ENCODE measurements at regions not wholly inside any gene's neighbourhood (a gene's known extent, or its start where the extent isn't known, plus 50 kb on each side); places are given as distances from the start of the nearest gene placed in this dataset.

GRCh38 chr5:4674166-4674565 lies 466.0 kb upstream of the ADAMTS16 start:
- DNase-seq: no peak

DNA sequence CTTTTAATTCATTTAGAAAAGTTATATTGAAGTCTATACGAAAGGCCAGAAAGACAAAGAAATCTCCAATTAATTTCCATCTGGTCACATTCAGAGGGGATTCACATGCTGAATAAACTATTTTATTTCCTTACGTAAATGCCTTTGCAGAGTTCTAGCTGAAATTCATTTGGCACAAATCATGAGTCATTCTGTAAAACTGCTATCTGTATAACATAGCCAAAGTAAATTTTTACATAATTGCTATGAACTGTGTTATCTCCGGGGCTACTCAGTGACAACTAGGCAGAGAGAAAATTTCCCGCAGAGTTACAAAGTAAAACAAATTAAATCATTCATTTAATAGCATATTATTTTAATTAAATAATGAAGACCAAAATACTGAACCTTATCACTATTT lies 463.2 kb upstream of the ADAMTS16 start:
- DNase-seq: no peak

DNA sequence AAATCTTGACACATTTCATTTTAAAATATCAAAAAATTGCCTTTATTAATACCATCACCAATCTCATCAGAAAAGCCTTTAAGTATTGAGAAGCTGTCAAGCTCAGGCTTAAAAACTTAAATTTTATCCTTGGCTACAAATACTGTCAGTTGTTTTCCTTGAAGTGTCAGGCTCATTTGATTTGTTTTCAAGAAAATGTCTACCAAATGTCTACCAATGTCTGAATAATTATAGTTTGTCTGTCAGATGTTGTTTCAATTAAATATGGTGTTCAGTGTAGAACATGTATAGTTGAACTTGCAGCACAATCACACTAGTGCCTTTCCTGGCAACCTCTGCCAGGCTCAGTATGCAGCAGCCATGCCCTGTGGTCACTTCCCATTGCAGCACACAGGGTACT lies 455.2 kb upstream of the ADAMTS16 start:
- DNase-seq: no peak

DNA sequence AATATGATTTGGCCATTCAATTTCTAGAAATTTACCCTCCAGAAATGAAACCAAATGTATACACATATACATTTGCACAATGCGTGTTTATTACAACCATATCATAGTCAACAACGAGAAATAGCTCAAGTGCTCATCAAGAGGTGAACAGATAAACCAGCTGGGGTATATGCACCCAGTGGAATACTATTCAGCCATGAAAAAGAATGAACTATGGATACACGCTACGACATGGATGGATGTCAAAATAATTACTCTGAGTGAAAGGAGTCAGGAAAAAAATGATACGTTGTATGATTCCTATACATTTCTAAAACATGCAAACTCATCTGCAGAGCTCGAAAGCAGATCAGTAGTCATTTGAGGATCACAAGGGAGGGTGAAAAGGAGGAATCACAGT lies 441.5 kb upstream of the ADAMTS16 start:
- no peak for DNase-seq

DNA sequence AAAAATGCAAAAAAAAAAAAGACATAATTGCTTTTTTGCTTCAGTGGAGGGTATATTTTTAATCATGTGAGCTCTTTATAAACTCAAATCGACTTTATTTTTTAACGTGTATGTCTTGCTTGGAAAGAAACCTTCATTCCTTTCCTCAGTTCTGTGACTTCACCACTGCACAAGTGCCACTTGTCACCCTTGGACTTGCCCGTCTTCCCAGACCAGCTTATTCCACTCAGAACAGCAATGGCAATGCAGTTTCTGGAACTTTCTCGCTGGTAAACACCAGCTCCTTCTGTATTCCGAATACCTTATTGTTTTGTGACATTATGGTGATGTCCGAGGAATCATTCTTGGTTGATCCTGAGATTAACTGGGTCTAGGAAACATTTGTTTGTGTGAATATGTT lies 440.5 kb upstream of the ADAMTS16 start:
- DNase-seq: no peak

- peak; percentile 13 for DNase-seq
Observed at GRCh38 chr5:4700069-4700468, 440.1 kb upstream of the ADAMTS16 start.

- DNase-seq: no peak
Observed at GRCh38 chr5:4700871-4701270, 439.3 kb upstream of the ADAMTS16 start.

DNA sequence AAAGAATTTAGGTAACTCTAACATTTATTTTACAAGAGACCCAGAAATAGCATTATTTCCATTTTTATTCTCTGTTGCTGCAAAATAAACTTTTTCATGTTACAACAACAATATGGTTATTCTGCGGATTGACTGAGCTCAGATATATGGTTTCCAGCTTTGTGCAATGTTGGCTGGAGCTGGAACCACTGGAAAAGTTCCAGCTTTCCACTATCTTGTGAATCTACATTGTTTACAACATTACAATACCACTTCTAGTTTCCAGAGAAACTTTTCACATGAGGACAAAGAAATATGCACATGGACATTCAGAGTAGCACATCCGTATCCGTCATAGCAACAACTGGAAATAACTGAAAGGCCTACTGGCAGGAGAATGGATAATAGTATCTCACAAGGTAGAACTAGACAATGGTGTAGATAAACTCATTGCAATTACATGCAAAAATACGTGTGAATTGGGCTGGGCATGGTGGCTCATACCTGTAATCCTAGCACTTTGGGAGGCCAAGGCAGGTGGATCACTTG lies 436.1 kb upstream of the ADAMTS16 start:
- DNase-seq: no peak

- no peak for DNase-seq
Observed at GRCh38 chr5:4704951-4705350, 435.2 kb upstream of the ADAMTS16 start.

- no peak for DNase-seq
Observed at GRCh38 chr5:4716781-4717180, 423.3 kb upstream of the ADAMTS16 start.

DNA sequence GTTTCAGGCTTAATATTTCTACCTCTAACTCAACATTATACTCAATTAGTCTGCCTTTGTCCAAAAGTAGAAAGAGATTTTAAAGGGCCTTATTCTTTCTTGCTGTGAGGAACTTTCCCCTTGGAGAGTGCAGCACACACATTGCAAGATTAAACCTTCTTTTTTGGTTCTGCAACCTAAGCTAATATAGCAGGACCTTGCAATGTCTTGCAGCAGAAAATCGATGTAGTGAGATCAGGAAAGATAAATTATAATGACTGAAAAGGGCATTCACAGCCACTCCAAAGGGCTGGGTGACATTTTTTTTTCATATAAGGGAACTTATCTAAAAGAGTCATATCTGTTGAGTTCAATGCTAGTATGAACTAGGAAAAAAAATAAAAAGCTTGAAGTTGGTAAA lies 422.7 kb upstream of the ADAMTS16 start:
- no peak for DNase-seq

DNA sequence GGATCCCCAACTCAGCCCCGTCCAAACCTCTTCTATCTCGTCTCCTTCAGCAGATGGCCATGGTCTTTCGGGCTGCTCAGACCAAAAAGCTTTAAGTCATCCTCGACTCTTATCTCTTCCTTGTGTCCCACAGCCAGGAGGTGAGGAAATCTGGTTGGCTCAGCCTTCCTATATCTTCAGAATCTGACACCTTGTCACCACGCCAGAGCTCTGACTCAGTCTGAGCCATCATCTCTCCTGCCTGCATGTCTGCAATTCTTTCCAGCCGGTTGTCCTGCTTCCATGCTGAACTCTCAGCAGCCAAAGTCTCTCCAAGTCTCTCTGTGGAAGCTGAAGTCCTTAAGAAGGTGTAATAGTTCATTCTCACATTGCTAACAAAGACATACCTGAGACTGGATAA lies 419.3 kb upstream of the ADAMTS16 start:
- DNase-seq: no peak

DNA sequence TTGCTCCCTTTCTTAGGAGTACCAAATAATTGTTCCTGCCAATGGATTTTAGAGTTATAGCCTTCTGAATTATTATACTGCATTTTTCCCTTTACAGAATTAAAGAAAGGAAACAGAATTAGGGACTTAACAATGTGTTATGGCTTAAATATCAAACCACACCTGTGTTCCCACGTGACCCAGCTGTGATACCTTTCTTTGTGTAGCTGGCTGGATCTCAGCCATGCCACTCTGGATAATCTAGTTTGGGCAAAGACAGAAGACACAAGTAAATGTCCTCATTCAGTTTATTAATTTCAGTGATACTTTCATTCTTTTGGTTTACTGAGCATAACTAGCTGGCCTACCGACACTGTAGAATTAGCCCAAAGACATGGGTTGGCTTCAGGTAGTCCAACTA lies 417.2 kb upstream of the ADAMTS16 start:
- DNase-seq: no peak

GRCh38 chr5:4725594-4725993 lies 414.5 kb upstream of the ADAMTS16 start:
- DNase-seq: no peak

DNA sequence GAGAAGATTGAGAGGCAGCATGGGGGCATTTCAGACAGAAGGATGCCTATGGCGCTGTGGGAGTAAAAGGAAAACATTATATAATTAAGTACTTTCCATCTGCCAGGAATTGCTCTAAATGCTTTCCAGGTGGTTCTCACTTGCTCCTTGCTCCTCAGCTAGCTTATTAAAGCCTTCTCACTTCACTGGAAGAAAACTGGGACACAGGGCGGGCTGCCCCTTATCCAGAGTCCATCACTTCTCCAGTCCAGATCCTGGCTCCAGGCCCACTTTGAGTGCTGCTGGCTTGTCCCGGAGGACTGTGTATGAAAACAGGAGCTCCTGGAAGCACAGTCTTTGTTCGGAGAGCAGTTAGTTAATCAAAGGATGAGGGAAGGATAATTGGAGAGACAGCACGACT lies 409.9 kb upstream of the ADAMTS16 start:
- DNase-seq: no peak

DNA sequence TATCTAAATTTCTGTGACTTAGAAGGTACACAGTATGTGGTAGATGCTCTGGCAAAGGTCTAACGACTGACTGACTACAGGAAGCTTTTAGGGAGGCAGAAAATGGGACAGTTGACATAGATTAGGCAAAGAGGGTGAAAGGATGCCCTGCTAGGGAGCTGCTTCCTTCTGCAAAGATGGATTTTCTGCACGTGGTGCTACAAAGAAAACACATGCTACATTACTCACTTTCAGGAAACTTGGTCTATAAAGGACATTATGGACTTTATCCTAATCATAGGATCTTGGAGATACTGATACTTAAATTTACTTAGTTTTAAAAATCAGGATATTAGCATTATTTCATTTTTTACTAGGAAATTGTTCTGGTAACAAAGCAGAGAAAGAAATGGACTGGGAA lies 405.8 kb upstream of the ADAMTS16 start:
- DNase-seq: no peak

- no peak for DNase-seq
Observed at GRCh38 chr5:4735261-4735660, 404.9 kb upstream of the ADAMTS16 start.

DNA sequence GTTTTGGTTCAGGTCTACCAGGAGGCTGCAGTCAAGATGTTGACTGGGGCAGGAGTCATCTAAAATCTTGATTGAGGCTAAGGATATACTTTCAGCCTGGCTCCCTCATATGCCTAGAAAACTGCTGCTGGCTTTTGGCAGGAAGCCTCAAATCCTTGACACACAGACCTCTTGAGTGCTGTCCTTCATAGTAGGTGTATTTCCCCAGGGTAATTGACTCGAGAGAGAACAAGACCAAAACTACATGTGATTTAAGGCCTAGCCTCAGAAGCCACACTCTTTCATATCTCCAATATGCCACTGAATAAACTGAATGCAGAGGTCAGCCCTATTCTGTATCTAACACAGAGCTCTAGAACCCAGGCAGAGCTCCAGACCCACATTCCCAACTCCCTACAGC lies 402.3 kb upstream of the ADAMTS16 start:
- DNase-seq: no peak

DNA sequence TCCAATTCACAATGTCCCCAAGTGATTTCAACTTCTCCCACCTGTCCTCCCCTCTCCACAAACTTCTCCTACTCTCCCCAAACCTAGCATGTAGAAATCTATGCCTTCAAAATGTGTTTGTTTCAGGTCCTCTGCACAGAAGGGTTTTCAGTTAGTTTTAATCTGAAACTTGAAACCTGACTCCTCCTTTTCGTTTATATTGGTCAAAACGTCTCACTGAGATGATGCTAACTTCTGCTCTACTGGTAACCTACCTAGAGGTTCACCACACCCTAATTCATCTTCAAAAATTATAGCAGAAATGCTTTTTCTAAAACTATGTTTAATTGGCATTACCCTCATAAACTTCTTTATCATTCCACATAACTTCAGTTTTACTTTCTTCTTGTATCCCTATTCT lies 401.8 kb upstream of the ADAMTS16 start:
- DNase-seq: no peak

DNA sequence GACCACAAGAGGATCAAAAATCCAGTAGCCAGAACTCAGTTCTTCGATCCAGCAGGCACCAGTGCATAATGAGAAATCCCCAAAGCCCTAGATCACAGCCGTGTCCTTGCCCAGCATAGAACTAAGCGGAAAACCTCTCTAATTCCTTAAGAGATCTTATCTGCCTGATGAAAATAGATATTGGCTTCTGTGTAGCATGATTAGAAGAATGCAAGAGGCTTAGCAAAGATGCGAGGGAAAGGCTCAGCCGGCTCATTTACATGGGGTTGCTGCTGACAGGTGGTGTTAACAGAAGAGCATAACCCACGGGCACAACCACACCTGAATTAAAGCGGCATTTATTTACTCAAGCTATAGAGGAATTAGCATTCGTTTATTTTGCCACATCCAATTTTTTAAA lies 400.0 kb upstream of the ADAMTS16 start:
- DNase-seq: no peak

GRCh38 chr5:4758550-4758949 lies 381.6 kb upstream of the ADAMTS16 start:
- DNase-seq: no peak

GRCh38 chr5:4758996-4759395 lies 381.1 kb upstream of the ADAMTS16 start:
- DNase-seq: no peak

DNA sequence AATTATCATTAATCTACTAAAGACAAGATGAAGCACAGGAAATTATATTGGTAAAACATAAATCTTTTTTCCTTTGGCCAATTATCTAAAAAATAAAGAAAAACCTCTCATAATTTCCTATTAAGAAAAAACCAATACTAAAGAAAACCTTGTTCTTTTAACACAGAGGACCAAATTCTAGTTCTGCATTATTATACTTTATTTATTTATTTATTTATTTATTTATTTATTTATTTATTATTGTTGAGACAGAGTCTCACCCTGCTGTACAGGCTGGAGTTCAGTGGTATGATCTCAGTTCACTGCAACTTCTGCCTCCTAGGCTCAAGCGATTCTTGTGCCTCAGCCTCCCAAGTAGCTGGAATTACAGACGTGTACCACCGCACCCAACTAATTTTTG lies 377.8 kb upstream of the ADAMTS16 start:
- no peak for DNase-seq

- DNase-seq: no peak
Observed at GRCh38 chr5:4765411-4765810, 374.7 kb upstream of the ADAMTS16 start.

GRCh38 chr5:4766101-4766500 lies 374.0 kb upstream of the ADAMTS16 start:
- DNase-seq: no peak

DNA sequence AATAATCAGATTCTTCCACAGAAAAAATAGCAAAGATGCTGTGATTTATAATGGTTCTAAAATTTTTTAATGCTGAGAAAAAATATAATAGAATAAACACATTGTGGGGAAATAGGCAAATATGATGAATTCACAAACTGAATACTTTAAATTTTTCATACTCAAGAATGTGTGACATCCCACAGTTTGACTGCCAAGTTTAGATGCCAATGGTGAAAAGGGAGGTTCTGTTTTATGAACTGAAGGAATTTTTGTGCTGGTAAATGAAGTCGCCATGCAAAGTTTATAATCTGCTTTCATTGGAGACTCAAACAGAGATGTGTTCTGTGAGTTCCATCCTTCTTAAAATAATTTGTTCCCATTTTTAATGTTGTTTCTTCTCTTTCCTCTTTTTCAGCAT lies 367.5 kb upstream of the ADAMTS16 start:
- no peak for DNase-seq
